DND-41 (cell line): ENCODE measurements at regions not wholly inside any gene's neighbourhood (a gene's known extent, or its start where the extent isn't known, plus 50 kb on each side); places are given as distances from the start of the nearest gene placed in this dataset.

Experiments
- CTCF ChIP-seq: IDR thresholded peaks from 2 replicates; pipeline ENCODE4 v1.5.1; 2012; ENCODE audit warnings: borderline replicate concordance, low read length, moderate library complexity, mild to moderate bottlenecking; ENCODE audit not compliant: poor library complexity, severe bottlenecking; ENCODE audit errors: extremely low read depth
- EZH2 ChIP-seq: IDR thresholded peaks from 3 replicates; pipeline ENCODE4 v1.6.1; 2012; ENCODE audit warnings: borderline replicate concordance, low read depth, mild to moderate bottlenecking, moderate library complexity, low read length, inconsistent platforms; ENCODE audit not compliant: severe bottlenecking

- TF ChIP-seq CTCF, result no peak
- no peak for TF ChIP-seq EZH2
These were observed 511.0 kb upstream of the TLE4 start for GRCh38 chr9:79060766-79061165.
